Skeletal muscle tissue (tissue), 3 donors: ENCODE measurements at regions not wholly inside any gene's neighbourhood (a gene's known extent, or its start where the extent isn't known, plus 50 kb on each side); places are given as distances from the start of the nearest gene placed in this dataset.

Experiments
- H3K27ac ChIP-seq: one replicate; pipeline ENCODE4 v1.7.0; 2013; ENCODE audit warnings: mild to moderate bottlenecking, low read depth, low read length, inconsistent platforms
- H3K27me3 ChIP-seq, 3 donors: one replicate each; pipeline ENCODE4 v1.7.0; 2013; ENCODE audit warnings: low read length in 3 of 3; ENCODE audit not compliant: control insufficient read depth in 3 of 3, insufficient read depth in 3 of 3
- H3K36me3 ChIP-seq, 3 donors: one replicate each; pipeline ENCODE4 v1.7.0; 2013; ENCODE audit warnings: low read length in 3 of 3; ENCODE audit not compliant: control insufficient read depth in 3 of 3, insufficient read depth in 3 of 3
- H3K4me1 ChIP-seq, 3 donors: one replicate each; pipeline ENCODE4 v1.7.0; 2013; ENCODE audit warnings: low read length in 3 of 3, mild to moderate bottlenecking in 3 of 3; ENCODE audit not compliant: control insufficient read depth in 3 of 3, insufficient read depth in 3 of 3
- H3K4me3 ChIP-seq, 3 donors: one replicate each; pipeline ENCODE4 v1.7.0; 2013; ENCODE audit warnings: low read length in 3 of 3
- H3K9ac ChIP-seq, 3 donors: one replicate each; pipeline ENCODE4 v1.7.0; 2013; ENCODE audit warnings: low read length in 3 of 3, mild to moderate bottlenecking in 3 of 3, moderate library complexity in 2 of 3, low read depth in 1 of 3
- H3K9me3 ChIP-seq, 3 donors: one replicate each; pipeline ENCODE4 v1.7.0; 2013; ENCODE audit warnings: low read length in 3 of 3; ENCODE audit not compliant: control insufficient read depth in 3 of 3
- donor health status: Osteomylitis.

DNA sequence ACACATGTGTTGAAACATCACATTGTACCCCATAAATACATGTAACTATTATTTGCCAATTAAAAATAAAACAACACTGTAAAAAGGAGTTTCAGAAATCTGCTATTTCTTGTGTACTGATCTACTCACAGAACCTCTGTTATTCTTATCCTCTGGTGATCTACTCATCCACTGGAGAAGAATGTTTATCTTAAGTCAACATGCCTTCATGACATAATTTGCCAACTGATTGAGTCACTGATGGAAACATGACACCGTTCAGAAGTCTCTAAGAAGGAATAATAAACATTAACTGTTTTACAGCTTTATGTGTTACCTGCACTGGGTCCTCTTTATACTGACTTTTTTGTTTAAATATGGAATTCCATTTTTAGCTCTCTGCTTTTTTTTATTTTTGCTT, 555.2 kb downstream of the DCDC2C start:
- Histone ChIP-seq H3K27ac (no peak overlapping the region), H3K9ac (no peak overlapping the region), H3K9me3 (no peaks in the 10 kb centered on the region), H3K4me3 (no peak overlapping the region), H3K36me3 (no peaks in the 10 kb centered on the region), H3K27me3 (no peaks in the 10 kb centered on the region), H3K4me1 (no peaks in the 10 kb centered on the region)

DNA sequence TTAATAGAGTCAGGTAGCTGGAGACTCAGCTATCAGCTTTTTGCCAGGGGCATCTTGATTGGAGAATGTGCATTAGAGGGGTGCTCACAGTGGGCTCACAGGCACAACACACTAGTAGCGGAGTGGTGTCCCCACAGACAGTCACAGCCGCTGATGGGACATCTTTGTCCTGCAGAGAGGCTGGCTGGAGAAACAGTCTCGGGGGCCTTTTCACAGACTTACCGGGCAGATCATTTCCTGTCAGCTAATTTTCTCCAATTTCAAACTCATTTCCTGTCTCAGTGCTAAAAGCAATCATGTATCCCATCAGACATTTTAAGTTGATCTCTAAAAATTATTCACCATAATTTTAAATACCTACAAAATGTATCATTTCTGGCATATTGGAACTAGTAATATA, 562.6 kb downstream of the DCDC2C start:
- Histone ChIP-seq H3K9ac (no peak overlapping the region), H3K36me3 (no peaks in the 10 kb centered on the region), H3K4me1 (no peaks in the 10 kb centered on the region), H3K9me3 (peaks cover 0 to 2% (median 0%) of the 10 kb centered on the region in 3 donors), H3K27ac (no peak overlapping the region), H3K27me3 (no peaks in the 10 kb centered on the region), H3K4me3 (no peak overlapping the region)

DNA sequence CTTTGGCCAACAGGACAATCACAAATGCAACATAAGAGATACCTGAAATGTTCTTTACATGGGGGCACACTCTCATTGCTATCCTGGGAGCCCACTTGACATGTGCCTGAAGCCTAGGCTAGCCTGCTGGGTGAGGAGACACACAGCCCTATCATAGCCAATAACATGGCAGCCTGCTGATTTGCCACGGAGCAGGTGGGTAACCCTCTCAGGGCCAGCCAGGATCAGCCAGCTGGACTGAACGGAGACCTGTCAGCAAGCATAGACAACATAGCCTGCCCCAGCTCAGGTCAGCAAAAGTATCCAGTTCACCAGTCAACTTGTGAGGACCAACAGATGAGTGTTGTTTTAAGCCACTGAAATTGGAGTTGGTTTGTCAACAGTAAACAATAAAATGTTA, 566.5 kb downstream of the DCDC2C start:
- H3K27me3 ChIP-seq: peaks cover 0 to 2% (median 0%) of the 10 kb centered on the region in 3 donors
- H3K36me3 ChIP-seq: no peaks in the 10 kb centered on the region
- H3K9ac ChIP-seq: no peak overlapping the region
- H3K4me3 ChIP-seq: no peak overlapping the region
- no peak overlapping the region for H3K27ac ChIP-seq
- no peaks in the 10 kb centered on the region for H3K4me1 ChIP-seq
- peaks cover 0 to 2% (median 0%) of the 10 kb centered on the region in 3 donors for H3K9me3 ChIP-seq

DNA sequence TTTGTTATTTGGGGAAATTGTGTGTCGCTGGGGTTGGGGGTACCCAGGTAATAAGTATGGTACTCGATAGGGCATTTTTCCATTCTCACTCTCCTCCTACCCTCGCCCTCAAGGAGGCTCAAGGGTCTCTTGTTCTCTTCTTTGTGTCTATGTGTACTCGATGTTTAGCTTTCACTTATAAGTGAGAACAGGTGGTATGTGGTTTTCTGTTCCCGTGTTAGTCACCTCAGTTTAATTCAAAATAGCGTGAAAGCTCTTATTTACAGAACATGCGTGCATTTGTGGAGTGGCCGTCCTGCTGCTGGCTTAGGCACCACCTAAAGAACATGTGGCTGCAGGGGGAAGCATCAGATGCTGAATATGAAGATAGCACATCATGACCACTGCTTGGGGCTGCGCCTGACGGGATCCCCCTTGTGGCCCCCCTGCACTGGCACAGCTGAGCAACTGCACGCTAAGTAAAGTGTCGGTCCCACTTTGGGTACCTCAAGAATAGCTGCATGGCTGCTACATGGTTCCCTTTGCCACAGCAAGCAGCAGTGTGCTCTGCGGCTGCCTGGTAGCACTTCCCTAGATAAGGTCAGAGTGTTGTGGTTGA, 569.0 kb downstream of the DCDC2C start:
- no peaks in the 10 kb centered on the region for H3K4me1 ChIP-seq
- H3K36me3 ChIP-seq: no peaks in the 10 kb centered on the region
- no peak overlapping the region for H3K9ac ChIP-seq
- H3K4me3 ChIP-seq: no peak overlapping the region
- peaks cover 0 to 2% (median 0%) of the 10 kb centered on the region in 3 donors for H3K9me3 ChIP-seq
- H3K27me3 ChIP-seq: peaks cover 0 to 2% (median 0%) of the 10 kb centered on the region in 3 donors
- no peak overlapping the region for H3K27ac ChIP-seq

DNA sequence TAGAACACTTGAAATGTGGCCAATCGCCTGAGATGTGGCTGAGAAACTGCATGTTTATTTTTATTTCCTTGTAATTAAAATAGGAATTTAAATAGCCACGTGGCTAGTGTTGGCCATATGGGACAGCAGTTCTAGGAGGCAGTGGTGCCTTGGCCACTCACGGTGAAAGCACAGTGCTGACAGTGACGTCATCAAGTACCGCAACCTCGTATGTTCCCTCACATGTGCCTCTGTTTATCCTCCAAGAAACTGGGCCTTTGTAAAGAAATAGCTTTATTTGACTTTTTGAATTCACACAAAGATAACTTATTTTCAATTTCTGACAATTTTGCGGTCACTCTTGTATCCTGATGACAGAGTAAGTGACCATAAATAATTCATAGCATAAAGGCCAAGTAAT, 575.0 kb downstream of the DCDC2C start:
- Histone ChIP-seq H3K9ac (no peak overlapping the region), H3K27me3 (no peaks in the 10 kb centered on the region), H3K9me3 (peaks cover 0 to 4% (median under 1%) of the 10 kb centered on the region in 3 donors), H3K4me1 (no peaks in the 10 kb centered on the region), H3K27ac (no peak overlapping the region), H3K36me3 (no peaks in the 10 kb centered on the region), H3K4me3 (no peak overlapping the region)

DNA sequence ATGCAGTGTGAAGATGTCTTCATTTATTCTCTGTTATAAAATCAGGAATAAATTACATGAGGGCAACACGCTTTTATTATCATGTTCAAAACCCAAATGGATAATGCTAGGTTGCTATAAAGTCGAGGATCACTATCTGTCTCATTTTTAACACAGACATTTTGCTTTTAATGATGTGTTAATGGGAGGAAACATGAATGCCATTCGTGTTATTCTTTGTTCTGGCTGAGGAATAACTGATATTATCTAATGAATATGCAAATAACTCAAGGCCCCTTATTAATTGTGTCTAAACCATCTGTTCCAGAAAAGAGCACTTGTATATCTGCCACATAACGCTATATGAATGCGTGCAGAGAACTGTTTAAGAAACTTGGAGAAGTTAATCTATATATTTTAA, 576.1 kb downstream of the DCDC2C start:
- no peaks in the 10 kb centered on the region for H3K4me1 ChIP-seq

DNA sequence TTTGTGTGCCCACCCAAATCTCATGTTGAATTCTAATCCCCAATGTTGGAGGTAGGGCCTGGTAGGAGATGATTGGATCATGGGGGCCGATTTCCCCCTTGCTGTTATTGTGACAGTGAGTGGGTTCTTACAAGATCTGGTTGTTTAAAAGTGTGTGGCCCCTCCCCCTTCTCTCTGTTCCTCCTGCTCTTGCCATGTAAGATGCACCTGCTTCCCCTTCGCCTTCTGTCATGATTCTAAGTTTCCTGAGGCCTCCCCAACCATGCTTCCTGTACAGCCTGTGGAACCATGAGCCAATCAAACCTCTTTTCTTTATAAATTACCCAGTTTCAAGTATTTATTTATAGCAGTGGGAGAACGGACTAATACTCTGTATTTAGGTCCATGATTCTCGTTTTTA, 588.1 kb downstream of the DCDC2C start:
- no peaks in the 10 kb centered on the region for H3K4me1 ChIP-seq
- no peaks in the 10 kb centered on the region for H3K9me3 ChIP-seq
- H3K36me3 ChIP-seq: no peaks in the 10 kb centered on the region
- H3K9ac ChIP-seq: no peak overlapping the region
- H3K27me3 ChIP-seq: no peaks in the 10 kb centered on the region
- H3K4me3 ChIP-seq: no peak overlapping the region
- H3K27ac ChIP-seq: no peak overlapping the region

More for the DNA sequence above, 576.1 kb downstream of the DCDC2C start:
- no peaks in the 10 kb centered on the region for H3K27me3 ChIP-seq
- peaks cover 0 to 4% (median 4%) of the 10 kb centered on the region in 3 donors for H3K9me3 ChIP-seq
- H3K4me3 ChIP-seq: no peak overlapping the region
- H3K9ac ChIP-seq: no peak overlapping the region
- H3K36me3 ChIP-seq: no peaks in the 10 kb centered on the region
- H3K27ac ChIP-seq: no peak overlapping the region

DNA sequence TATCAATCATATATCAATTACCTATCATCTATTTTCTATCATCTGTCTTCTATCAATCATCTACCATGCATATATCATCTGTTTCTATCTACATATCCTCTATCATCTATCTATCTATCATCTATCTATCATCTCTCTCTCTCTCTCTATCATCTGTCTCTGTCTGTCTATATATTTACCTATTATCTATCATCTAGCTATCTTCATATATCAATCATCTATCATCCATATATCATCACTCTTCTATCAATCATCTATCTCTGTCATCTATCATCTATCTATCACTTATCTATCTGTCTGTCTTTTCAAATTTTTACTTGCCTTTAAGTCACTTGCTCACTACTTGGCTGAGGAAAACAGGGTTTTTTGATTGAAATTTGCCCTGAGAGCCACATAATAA, 592.3 kb downstream of the DCDC2C start:
- Histone ChIP-seq H3K9me3 (no peaks in the 10 kb centered on the region), H3K36me3 (no peaks in the 10 kb centered on the region), H3K4me1 (no peaks in the 10 kb centered on the region), H3K27me3 (no peaks in the 10 kb centered on the region), H3K4me3 (no peak overlapping the region), H3K9ac (no peak overlapping the region), H3K27ac (no peak overlapping the region)

DNA sequence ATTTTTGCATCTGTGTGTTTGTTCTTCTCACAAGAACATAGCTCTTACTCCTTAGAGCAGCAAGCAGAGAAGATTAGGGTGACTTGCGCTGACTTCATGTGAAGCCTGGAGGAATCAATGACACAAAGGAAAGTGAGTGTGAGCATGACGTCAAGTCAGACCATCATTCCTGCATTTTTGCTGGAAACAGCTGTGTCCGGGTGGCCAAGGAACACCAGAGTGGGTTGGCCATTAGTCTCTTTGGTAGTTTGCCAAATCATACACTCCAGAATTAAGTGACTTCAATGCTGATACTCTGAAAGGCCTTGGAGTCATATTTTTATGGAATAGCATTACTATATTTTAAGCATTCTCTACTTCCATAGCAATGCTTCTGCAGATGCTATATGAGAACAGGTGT, 597.2 kb downstream of the DCDC2C start:
- no peak overlapping the region for H3K4me3 ChIP-seq
- H3K9me3 ChIP-seq: no peaks in the 10 kb centered on the region
- H3K27ac ChIP-seq: no peak overlapping the region
- no peaks in the 10 kb centered on the region for H3K27me3 ChIP-seq
- no peaks in the 10 kb centered on the region for H3K36me3 ChIP-seq
- no peaks in the 10 kb centered on the region for H3K4me1 ChIP-seq
- H3K9ac ChIP-seq: no peak overlapping the region

DNA sequence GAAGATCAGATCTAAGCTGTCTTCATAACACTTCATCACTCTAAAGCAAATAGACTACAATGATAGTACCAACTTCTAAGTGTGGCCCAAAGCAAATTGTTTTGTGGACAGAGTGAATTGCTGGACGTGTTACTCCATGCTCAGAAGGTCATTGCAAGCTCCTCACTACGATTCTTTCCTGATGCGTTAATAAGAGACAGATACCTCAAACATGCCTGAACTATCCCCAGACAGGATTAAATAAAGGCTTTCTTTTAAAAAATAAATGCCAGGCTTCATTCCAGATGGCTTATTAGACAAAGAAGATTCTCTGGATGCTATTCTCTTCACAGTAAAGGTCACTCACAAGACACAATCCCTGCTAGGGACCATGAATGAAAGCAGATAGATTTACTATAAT, 621.2 kb downstream of the DCDC2C start:
- Histone ChIP-seq H3K36me3 (no peaks in the 10 kb centered on the region), H3K9ac (no peak overlapping the region), H3K4me1 (no peaks in the 10 kb centered on the region), H3K27me3 (no peaks in the 10 kb centered on the region), H3K27ac (no peak overlapping the region), H3K9me3 (no peaks in the 10 kb centered on the region), H3K4me3 (no peak overlapping the region)
